ENCODE measurements at regions not wholly inside any gene's neighbourhood (a gene's known extent, or its start where the extent isn't known, plus 50 kb on each side); places are given as distances from the start of the nearest gene placed in this dataset.
"Not testable (repeated sequence)": the region's sequence is repeated elsewhere in the genome, so short reads cannot be mapped to it uniquely, and the experiment has no call there.

DNA sequence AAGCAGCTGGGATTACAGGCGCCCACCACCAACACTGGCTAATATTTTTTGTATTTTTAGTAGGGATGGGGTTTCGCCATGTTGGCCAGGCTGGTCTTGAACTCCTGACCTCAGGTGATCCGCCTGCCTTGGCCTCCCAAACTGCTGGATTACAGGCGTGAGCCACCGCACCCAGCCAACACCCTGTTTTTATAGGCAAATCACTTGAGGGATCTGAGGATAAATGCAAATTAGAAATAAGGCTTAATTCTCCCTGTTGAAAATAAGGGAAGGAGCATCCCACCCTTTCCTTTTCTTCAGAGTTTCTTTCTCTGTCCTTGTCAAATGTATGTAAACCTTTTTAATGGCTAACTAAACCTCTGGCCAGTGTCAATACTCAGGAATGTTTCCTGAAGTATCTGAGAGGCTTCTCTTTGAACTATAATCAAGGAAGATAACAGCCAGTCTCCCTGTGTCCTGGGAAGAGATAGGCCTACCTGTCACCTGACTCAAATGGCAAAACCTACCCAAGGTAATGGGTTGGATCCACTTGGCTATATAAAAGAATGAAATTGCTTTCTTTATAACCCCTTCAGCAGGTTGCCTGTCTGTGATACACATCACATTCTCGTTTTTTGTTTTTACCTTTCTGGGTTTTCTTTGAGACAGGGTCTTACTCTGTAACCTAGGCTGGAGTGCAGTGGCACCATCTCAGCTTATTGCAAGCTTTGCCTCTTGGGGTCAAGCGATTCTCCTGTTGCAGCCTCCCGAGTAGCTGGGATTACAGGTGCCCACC lies 64.5 kb upstream of the TNFAIP3 start:
- DNase-seq (ENCODE audit: low spot score): no peak

- no peak for DNase-seq (ENCODE audit: low spot score)
These were observed 62.4 kb upstream of the TNFAIP3 start for GRCh38 chr6:137804637-137805036.

GRCh38 chr6:137805622-137806021 lies 61.4 kb upstream of the TNFAIP3 start:
- no peak for DNase-seq (ENCODE audit: low spot score)

GRCh38 chr6:137806914-137807682 lies 60.0 kb upstream of the TNFAIP3 start:
- DNase-seq (ENCODE audit: low spot score): no peak

DNA sequence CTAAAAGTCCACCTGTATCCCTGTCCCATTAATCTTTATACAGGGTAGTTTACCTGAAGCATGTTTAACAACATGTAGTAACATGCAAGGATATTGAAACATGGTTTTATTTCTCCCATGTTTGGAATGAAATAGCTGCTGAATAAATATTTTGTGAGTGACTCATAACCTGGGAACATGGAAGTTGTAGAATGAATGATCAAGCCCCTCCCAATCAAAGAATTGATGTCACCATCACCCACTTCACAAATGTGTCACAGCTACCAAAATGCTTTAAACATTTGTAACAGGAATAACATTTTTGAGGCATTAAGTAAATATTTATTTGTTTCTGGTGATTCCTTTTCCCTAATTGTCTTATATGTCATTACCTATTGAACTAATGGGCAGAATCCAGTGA lies 58.9 kb upstream of the TNFAIP3 start:
- no peak for DNase-seq (ENCODE audit: low spot score)

DNA sequence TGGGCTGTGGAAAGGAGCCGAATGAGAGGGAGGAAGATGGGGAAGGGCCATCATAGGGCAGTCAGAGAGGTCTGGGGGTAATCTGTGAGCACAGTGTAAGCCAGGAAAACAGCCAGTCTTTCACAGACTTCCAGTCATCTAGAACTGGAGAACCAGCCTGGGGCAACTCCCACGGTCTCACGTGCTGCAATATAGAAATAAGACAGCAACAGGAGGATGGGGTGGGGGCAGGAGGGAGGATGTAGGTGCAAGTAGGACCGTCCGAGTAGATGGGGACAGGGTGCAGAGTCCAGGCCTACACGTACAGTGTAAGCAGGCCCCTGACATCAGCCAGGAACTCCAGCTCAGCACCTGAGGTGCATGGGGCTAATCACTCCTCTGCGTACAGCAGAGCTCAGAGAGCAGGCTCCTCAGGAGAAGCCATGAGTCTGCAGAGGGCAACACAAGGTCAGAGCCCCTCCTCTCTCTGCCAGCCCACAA lies 58.2 kb upstream of the TNFAIP3 start:
- DNase-seq (ENCODE audit: low spot score): no peak

- not testable (repeated sequence) for DNase-seq (ENCODE audit: low spot score)
These were observed 57.0 kb upstream of the TNFAIP3 start for GRCh38 chr6:137809895-137810553.

GRCh38 chr6:137810554-137811120 lies 56.4 kb upstream of the TNFAIP3 start:
- no peak for DNase-seq (ENCODE audit: low spot score)

- DNase-seq (ENCODE audit: low spot score): peak; percentile 91
These were observed 55.7 kb upstream of the TNFAIP3 start for GRCh38 chr6:137811121-137811915.

GRCh38 chr6:137811916-137812553 lies 55.0 kb upstream of the TNFAIP3 start:
- no peak for DNase-seq (ENCODE audit: low spot score)

GRCh38 chr6:137813308-137813970 lies 53.6 kb upstream of the TNFAIP3 start:
- no peak for DNase-seq (ENCODE audit: low spot score)

- not testable (repeated sequence) for DNase-seq (ENCODE audit: low spot score)
These were observed 53.0 kb upstream of the TNFAIP3 start for GRCh38 chr6:137814030-137814429.

GRCh38 chr6:137815692-137816091 lies 51.4 kb upstream of the TNFAIP3 start:
- DNase-seq (ENCODE audit: low spot score): no peak

GRCh38 chr6:137816133-137816579 lies 50.9 kb upstream of the TNFAIP3 start:
- DNase-seq (ENCODE audit: low spot score): no peak

DNA sequence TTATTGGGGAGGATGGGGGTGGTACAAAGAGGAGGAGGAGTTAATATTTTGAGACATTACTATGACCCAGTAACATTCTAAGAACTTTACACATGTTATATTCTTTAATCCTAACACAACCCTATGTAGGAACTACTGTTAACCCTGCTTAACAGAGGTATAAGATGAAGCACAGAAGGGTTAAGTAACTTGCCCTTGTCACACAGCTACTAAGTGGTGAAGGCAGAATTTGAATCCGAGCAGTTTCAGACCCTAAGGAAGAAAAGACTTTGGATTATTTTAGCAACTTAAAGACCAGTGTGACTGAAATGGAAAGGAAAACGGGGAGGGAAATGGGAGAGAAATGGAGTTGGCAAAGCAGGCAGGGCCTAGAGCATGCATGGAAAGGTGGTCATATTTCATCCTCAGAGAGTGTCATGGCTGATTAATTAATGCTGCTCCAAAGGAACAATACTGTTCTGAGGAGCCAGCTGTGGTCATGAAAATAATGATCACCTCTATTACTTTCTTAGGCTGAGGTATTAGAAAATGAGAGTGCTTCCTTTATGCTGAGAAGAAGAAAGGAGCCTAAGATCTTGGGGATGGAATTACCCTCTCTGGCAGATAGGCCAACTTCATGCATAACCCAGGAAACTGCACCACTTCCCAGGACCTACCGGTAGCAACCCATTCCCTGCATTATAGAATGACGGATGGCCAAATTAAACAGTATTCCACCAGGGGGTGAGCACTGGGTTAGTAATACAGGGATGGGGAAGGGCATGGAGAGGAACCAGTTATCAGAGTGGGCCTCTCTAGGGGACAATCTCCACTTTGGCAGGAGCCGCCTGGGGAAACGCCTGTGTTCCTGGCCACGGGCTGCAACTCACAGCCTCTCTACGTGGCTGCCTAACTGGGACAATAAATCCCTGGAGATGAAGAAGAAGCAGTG lies 50.1 kb upstream of the TNFAIP3 start:
- DNase-seq (ENCODE audit: low spot score): no peak

All from activated CD4-positive, alpha-beta T cell treated with anti-CD3 and anti-CD28 coated beads, Interleukin-2, Interleukin-4, amounts not matched to agents 100 ng/mL and 50 ng/mL, durations not matched to agents 16 hours and 8 hours (primary cell).